ENCODE measurements at regions not wholly inside any gene's neighbourhood (a gene's known extent, or its start where the extent isn't known, plus 50 kb on each side); places are given as distances from the start of the nearest gene placed in this dataset.

DNA sequence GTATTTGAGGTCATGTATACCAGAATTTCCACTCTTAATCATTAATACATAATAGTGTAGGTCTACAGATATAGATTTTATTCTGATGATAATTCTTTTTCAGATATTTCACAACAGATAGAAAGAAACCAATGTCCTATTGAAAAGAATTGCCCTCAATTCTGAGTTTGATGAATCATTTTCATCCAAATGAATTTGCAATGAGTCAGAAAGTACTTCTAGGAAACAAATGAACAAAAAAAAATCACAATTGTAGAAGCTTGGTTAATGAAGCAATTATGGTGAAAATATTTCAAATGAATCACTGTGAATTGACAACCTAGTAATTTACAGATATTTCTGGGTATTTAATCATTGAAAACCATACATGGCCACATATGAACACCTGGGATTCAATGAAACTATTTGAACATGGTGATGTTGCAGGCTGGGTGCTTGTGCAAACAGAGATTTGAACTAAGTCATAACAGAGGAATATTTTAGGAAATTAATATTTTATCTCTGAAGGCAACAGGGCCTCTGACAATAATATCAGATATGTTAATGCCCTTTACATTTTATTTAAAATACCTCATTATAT lies 360.9 kb downstream of the SLITRK5 start:
- Histone ChIP-seq H3K79me2 (replicated peaks; ENCODE audit: insufficient read depth) (no peaks in the 10 kb centered on the region), H3K27ac (ENCODE audit: low read depth) (no peak overlapping the region), H2AFZ (no peak overlapping the region), H3K4me3 (no peak overlapping the region), H3K4me1 (ENCODE audit: insufficient read depth) (no peaks in the 10 kb centered on the region), H3K27me3 (ENCODE audit: insufficient read depth) (no peaks in the 10 kb centered on the region), H3F3A (replicated peaks; ENCODE audit: low read depth) (no peaks in the 10 kb centered on the region), H3K36me3 (ENCODE audit: insufficient read depth) (no peaks in the 10 kb centered on the region), H3K9me2 (ENCODE audit: insufficient read depth) (no peaks in the 10 kb centered on the region), H4K20me1 (replicated peaks; ENCODE audit: insufficient read depth) (no peaks in the 10 kb centered on the region), H3K4me2 (no peak overlapping the region)
- ATAC-seq = no peak
- no peak overlapping the region for H3K27ac Mint-ChIP-seq
- H3K9me3 Mint-ChIP-seq = no peaks in the 10 kb centered on the region
- no peak overlapping the region for H3K4me3 Mint-ChIP-seq
- DNase-seq (ENCODE audit: low spot score) = no peak
- H3K4me1 Mint-ChIP-seq = no peaks in the 10 kb centered on the region
- H3K36me3 Mint-ChIP-seq (ENCODE audit: low read depth) = no peaks in the 10 kb centered on the region
- no peaks in the 10 kb centered on the region for H3K27me3 Mint-ChIP-seq (ENCODE audit: insufficient read depth, low read depth, poor library complexity)
- TF ChIP-seq STAT1 (IDR thresholded peaks at IDR 0.05; ENCODE audit: unreplicated experiment) (no peak), ZNF331 (CRISPR knock-in tag; IDR thresholded peaks at IDR 0.05; ENCODE audit: low read depth) (no peak), ETS1 (IDR thresholded peaks at IDR 0.05) (no peak), EZH2 (IDR thresholded peaks at IDR 0.05; ENCODE audit: low read depth, unreplicated experiment) (no peak), EZH2phosphoT487 (IDR thresholded peaks at IDR 0.05; ENCODE audit: unreplicated experiment) (no peak), NANOG (IDR thresholded peaks at IDR 0.05; ENCODE audit: borderline replicate concordance) (no peak), POLR2AphosphoS5 (IDR thresholded peaks at IDR 0.05; ENCODE audit: low read depth) (no peak), JUNB (IDR thresholded peaks at IDR 0.05; ENCODE audit: unreplicated experiment) (no peak), CREB1 (CRISPR knock-in tag; IDR thresholded peaks at IDR 0.05; ENCODE audit: low read depth) (no peak), ZNF114 (CRISPR knock-in tag; IDR thresholded peaks at IDR 0.05) (no peak)
- TF ChIP-seq, protein P1, sequence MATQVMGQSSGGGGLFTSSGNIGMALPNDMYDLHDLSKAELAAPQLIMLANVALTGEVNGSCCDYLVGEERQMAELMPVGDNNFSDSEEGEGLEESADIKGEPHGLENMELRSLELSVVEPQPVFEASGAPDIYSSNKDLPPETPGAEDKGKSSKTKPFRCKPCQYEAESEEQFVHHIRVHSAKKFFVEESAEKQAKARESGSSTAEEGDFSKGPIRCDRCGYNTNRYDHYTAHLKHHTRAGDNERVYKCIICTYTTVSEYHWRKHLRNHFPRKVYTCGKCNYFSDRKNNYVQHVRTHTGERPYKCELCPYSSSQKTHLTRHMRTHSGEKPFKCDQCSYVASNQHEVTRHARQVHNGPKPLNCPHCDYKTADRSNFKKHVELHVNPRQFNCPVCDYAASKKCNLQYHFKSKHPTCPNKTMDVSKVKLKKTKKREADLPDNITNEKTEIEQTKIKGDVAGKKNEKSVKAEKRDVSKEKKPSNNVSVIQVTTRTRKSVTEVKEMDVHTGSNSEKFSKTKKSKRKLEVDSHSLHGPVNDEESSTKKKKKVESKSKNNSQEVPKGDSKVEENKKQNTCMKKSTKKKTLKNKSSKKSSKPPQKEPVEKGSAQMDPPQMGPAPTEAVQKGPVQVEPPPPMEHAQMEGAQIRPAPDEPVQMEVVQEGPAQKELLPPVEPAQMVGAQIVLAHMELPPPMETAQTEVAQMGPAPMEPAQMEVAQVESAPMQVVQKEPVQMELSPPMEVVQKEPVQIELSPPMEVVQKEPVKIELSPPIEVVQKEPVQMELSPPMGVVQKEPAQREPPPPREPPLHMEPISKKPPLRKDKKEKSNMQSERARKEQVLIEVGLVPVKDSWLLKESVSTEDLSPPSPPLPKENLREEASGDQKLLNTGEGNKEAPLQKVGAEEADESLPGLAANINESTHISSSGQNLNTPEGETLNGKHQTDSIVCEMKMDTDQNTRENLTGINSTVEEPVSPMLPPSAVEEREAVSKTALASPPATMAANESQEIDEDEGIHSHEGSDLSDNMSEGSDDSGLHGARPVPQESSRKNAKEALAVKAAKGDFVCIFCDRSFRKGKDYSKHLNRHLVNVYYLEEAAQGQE (IDR thresholded peaks at IDR 0.05; ENCODE audit: unreplicated experiment) = no peak
- TF ChIP-seq, protein P2, sequence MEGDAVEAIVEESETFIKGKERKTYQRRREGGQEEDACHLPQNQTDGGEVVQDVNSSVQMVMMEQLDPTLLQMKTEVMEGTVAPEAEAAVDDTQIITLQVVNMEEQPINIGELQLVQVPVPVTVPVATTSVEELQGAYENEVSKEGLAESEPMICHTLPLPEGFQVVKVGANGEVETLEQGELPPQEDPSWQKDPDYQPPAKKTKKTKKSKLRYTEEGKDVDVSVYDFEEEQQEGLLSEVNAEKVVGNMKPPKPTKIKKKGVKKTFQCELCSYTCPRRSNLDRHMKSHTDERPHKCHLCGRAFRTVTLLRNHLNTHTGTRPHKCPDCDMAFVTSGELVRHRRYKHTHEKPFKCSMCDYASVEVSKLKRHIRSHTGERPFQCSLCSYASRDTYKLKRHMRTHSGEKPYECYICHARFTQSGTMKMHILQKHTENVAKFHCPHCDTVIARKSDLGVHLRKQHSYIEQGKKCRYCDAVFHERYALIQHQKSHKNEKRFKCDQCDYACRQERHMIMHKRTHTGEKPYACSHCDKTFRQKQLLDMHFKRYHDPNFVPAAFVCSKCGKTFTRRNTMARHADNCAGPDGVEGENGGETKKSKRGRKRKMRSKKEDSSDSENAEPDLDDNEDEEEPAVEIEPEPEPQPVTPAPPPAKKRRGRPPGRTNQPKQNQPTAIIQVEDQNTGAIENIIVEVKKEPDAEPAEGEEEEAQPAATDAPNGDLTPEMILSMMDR (conservative IDR thresholded peaks at IDR 0.05; ENCODE audit: low read depth in 2 of 2) = no peak
- TF ChIP-seq, protein P3, sequence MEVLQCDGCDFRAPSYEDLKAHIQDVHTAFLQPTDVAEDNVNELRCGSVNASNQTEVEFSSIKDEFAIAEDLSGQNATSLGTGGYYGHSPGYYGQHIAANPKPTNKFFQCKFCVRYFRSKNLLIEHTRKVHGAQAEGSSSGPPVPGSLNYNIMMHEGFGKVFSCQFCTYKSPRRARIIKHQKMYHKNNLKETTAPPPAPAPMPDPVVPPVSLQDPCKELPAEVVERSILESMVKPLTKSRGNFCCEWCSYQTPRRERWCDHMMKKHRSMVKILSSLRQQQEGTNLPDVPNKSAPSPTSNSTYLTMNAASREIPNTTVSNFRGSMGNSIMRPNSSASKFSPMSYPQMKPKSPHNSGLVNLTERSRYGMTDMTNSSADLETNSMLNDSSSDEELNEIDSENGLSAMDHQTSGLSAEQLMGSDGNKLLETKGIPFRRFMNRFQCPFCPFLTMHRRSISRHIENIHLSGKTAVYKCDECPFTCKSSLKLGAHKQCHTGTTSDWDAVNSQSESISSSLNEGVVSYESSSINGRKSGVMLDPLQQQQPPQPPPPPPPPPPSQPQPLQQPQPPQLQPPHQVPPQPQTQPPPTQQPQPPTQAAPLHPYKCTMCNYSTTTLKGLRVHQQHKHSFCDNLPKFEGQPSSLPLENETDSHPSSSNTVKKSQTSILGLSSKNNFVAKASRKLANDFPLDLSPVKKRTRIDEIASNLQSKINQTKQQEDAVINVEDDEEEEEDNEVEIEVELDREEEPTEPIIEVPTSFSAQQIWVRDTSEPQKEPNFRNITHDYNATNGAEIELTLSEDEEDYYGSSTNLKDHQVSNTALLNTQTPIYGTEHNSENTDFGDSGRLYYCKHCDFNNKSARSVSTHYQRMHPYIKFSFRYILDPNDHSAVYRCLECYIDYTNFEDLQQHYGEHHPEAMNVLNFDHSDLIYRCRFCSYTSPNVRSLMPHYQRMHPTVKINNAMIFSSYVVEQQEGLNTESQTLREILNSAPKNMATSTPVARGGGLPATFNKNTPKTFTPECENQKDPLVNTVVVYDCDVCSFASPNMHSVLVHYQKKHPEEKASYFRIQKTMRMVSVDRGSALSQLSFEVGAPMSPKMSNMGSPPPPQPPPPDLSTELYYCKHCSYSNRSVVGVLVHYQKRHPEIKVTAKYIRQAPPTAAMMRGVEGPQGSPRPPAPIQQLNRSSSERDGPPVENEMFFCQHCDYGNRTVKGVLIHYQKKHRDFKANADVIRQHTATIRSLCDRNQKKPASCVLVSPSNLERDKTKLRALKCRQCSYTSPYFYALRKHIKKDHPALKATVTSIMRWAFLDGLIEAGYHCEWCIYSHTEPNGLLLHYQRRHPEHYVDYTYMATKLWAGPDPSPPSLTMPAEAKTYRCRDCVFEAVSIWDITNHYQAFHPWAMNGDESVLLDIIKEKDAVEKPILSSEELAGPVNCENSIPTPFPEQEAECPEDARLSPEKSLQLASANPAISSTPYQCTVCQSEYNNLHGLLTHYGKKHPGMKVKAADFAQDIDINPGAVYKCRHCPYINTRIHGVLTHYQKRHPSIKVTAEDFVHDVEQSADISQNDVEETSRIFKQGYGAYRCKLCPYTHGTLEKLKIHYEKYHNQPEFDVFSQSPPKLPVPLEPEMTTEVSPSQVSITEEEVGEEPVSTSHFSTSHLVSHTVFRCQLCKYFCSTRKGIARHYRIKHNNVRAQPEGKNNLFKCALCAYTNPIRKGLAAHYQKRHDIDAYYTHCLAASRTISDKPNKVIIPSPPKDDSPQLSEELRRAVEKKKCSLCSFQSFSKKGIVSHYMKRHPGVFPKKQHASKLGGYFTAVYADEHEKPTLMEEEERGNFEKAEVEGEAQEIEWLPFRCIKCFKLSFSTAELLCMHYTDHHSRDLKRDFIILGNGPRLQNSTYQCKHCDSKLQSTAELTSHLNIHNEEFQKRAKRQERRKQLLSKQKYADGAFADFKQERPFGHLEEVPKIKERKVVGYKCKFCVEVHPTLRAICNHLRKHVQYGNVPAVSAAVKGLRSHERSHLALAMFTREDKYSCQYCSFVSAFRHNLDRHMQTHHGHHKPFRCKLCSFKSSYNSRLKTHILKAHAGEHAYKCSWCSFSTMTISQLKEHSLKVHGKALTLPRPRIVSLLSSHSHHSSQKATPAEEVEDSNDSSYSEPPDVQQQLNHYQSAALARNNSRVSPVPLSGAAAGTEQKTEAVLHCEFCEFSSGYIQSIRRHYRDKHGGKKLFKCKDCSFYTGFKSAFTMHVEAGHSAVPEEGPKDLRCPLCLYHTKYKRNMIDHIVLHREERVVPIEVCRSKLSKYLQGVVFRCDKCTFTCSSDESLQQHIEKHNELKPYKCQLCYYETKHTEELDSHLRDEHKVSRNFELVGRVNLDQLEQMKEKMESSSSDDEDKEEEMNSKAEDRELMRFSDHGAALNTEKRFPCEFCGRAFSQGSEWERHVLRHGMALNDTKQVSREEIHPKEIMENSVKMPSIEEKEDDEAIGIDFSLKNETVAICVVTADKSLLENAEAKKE (CRISPR knock-in tag; IDR thresholded peaks at IDR 0.05) = no peak

Measured in GM23338 (cell line).